ENCODE measurements at regions not wholly inside any gene's neighbourhood (a gene's known extent, or its start where the extent isn't known, plus 50 kb on each side); places are given as distances from the start of the nearest gene placed in this dataset.

- TF ChIP-seq, protein P1, sequence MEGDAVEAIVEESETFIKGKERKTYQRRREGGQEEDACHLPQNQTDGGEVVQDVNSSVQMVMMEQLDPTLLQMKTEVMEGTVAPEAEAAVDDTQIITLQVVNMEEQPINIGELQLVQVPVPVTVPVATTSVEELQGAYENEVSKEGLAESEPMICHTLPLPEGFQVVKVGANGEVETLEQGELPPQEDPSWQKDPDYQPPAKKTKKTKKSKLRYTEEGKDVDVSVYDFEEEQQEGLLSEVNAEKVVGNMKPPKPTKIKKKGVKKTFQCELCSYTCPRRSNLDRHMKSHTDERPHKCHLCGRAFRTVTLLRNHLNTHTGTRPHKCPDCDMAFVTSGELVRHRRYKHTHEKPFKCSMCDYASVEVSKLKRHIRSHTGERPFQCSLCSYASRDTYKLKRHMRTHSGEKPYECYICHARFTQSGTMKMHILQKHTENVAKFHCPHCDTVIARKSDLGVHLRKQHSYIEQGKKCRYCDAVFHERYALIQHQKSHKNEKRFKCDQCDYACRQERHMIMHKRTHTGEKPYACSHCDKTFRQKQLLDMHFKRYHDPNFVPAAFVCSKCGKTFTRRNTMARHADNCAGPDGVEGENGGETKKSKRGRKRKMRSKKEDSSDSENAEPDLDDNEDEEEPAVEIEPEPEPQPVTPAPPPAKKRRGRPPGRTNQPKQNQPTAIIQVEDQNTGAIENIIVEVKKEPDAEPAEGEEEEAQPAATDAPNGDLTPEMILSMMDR (conservative IDR thresholded peaks at IDR 0.05), result no peak
- Histone ChIP-seq H2AFZ (ENCODE audit: low read length) (no peak overlapping the region), H4K8ac (replicated peaks; ENCODE audit: insufficient read length, low read depth, low read length) (no peak overlapping the region), H2BK12ac (ENCODE audit: insufficient read length, low read depth, low read length) (no peak overlapping the region), H3K18ac (ENCODE audit: insufficient read length, low read depth, low read length) (no peak overlapping the region), H3K14ac (ENCODE audit: insufficient read depth, low read length) (no peak overlapping the region), H3K79me1 (ENCODE audit: insufficient read depth, low read depth, low read length, poor library complexity, severe bottlenecking) (no peaks in the 10 kb centered on the region), H3K27ac (ENCODE audit: insufficient read length, low read depth, low read length) (no peak overlapping the region), H3K23me2 (ENCODE audit: insufficient read length, low read depth, low read length, poor library complexity, severe bottlenecking) (no peaks in the 10 kb centered on the region), H3K9me3 (ENCODE audit: control insufficient read depth, low read depth, low read length) (no peaks in the 10 kb centered on the region), H3K79me2 (ENCODE audit: insufficient read depth, low read length) (no peaks in the 10 kb centered on the region), H3K4ac (ENCODE audit: low read depth, low read length) (no peak overlapping the region), H3K9ac (ENCODE audit: extremely low read depth, insufficient read length, low read length) (no peak overlapping the region), H2BK120ac (ENCODE audit: low read depth, low read length, poor library complexity, severe bottlenecking) (no peak overlapping the region), H2BK20ac (ENCODE audit: low read depth, low read length, poor library complexity, severe bottlenecking) (no peak overlapping the region), H3T11ph (ENCODE audit: low read length) (no peak overlapping the region), H3K4me2 (ENCODE audit: insufficient read depth, insufficient read length, low read length) (no peak overlapping the region), H4K20me1 (ENCODE audit: control insufficient read depth, insufficient read depth, insufficient read length) (no peaks in the 10 kb centered on the region), H2BK5ac (ENCODE audit: insufficient read length, low read length) (no peak overlapping the region), H2AK5ac (ENCODE audit: insufficient read length, low read length) (no peak overlapping the region), H3K27me3 (ENCODE audit: insufficient read depth, low read length) (no peaks in the 10 kb centered on the region), H4K91ac (ENCODE audit: insufficient read length, low read depth, low read length) (no peak overlapping the region), H4K5ac (ENCODE audit: insufficient read length, low read depth, low read length) (no peak overlapping the region), H3K56ac (ENCODE audit: insufficient read length, low read depth, low read length) (no peak overlapping the region), H3K23ac (ENCODE audit: insufficient read length, low read depth, low read length) (no peak overlapping the region), H3K4me1 (ENCODE audit: insufficient read depth, low read length) (no peaks in the 10 kb centered on the region), H2BK15ac (ENCODE audit: low read depth, low read length) (no peak overlapping the region)
- H3K4me1 Mint-ChIP-seq, result peaks cover 13% of the 10 kb centered on the region in 2 experiments
- peaks cover 0 to 2% (median 0%) of the 10 kb centered on the region in 3 experiments; a peak in 1 of 7 replicates for H3K36me3 Mint-ChIP-seq (ENCODE audit: insufficient read depth in 1 of 3, low read depth in 3 of 3)
- H3K9me3 Mint-ChIP-seq, result peaks cover 0 to 3% of the 10 kb centered on the region in 2 experiments; a peak in 3 of 5 replicates
- peaks cover 6% of the 10 kb centered on the region for H3K27me3 Mint-ChIP-seq (ENCODE audit: low read depth)
- no peak for DNase-seq
- H3K27ac Mint-ChIP-seq, result peak overlapping the region in 1 of 3 experiments; percentile 39; a peak in 2 of 7 replicates
- no peak overlapping the region for H3K4me3 Mint-ChIP-seq
- no CpG with 5 or more reads among the region's 10 CpGs for WGBS (ENCODE audit: extremely low coverage, insufficient read length, low lambda C conversion rate)
These were observed 79.4 kb downstream of the PDGFA start for GRCh38 chr7:440059-440749.
